MM.1S (cell line): ENCODE measurements at regions not wholly inside any gene's neighbourhood (a gene's known extent, or its start where the extent isn't known, plus 50 kb on each side); places are given as distances from the start of the nearest gene placed in this dataset.

Experiments
- DNase-seq: peaks from one replicate; pipeline ENCODE4 v3.0.0-alpha.2; 2015
- H2AFZ ChIP-seq: fragments of 300-600 bp; sonication (generic); 2 replicates; pipeline ENCODE4 v1.6.0; 2016; ENCODE audit warnings: antibody characterized with exemption, low read length
- H3F3A ChIP-seq: fragments of 300-600 bp; sonication (generic); 2 replicates; pipeline ENCODE4 v1.6.1; 2016; ENCODE audit warnings: mild to moderate bottlenecking, antibody characterized with exemption, low read length, moderate library complexity, mixed read lengths; ENCODE audit not compliant: insufficient read depth
- H3K27ac ChIP-seq: fragments of 300-600 bp; sonication (generic); 2 replicates; pipeline ENCODE4 v1.5.1; 2016; ENCODE audit warnings: mild to moderate bottlenecking, low read length
- H3K27me3 ChIP-seq: fragments of 300-600 bp; sonication (generic); replicated peaks from 2 replicates; pipeline ENCODE4 v1.6.0; 2016; ENCODE audit warnings: low read length; ENCODE audit not compliant: insufficient read depth
- H3K36me3 ChIP-seq: fragments of 300-600 bp; sonication (generic); replicated peaks from 2 replicates; pipeline ENCODE4 v1.6.1; 2016; ENCODE audit warnings: mild to moderate bottlenecking, low read length, mixed read lengths; ENCODE audit not compliant: insufficient read depth
- H3K4me1 ChIP-seq: fragments of 300-600 bp; sonication (generic); 2 replicates; pipeline ENCODE4 v1.6.1; 2016; ENCODE audit warnings: low read length, mixed read lengths
- H3K4me2 ChIP-seq: fragments of 300-600 bp; sonication (generic); 2 replicates; pipeline ENCODE4 v1.6.0; 2016; ENCODE audit warnings: low read depth, low read length
- H3K4me3 ChIP-seq: fragments of 300-600 bp; sonication (generic); 2 replicates; pipeline ENCODE4 v1.5.1; 2016; ENCODE audit warnings: low read length, mixed read lengths
- H3K79me2 ChIP-seq: fragments of 300-600 bp; sonication (generic); 2 replicates; pipeline ENCODE4 v1.6.1; 2016; ENCODE audit warnings: mixed run types, low read length, mixed read lengths
- H3K9ac ChIP-seq: fragments of 300-600 bp; sonication (generic); 2 replicates; pipeline ENCODE4 v1.6.1; 2016; ENCODE audit warnings: low read length, mixed read lengths
- H3K9me2 ChIP-seq: fragments of 300-600 bp; sonication (generic); replicated peaks from 2 replicates; pipeline ENCODE4 v1.6.1; 2016; ENCODE audit warnings: mild to moderate bottlenecking, low read length, mixed read lengths; ENCODE audit not compliant: insufficient read depth
- H3K9me3 ChIP-seq: fragments of 300-600 bp; sonication (generic); replicated peaks from 2 replicates; pipeline ENCODE4 v1.6.1; 2016; ENCODE audit warnings: mild to moderate bottlenecking, low read length, mixed read lengths; ENCODE audit not compliant: insufficient read depth
- H4K20me1 ChIP-seq: fragments of 300-600 bp; sonication (generic); 2 replicates; pipeline ENCODE4 v1.6.1; 2016; ENCODE audit warnings: mild to moderate bottlenecking, low read length, moderate library complexity, mixed read lengths; ENCODE audit not compliant: insufficient read depth
- EZH2 ChIP-seq: fragments of 300-600 bp; sonication (generic); optimal IDR thresholded peaks from 2 replicates; pipeline ENCODE3; 2017; ENCODE audit warnings: low read depth, mild to moderate bottlenecking, antibody characterized with exemption, low read length, mixed read lengths
- EZH2phosphoT487 ChIP-seq: fragments of 300-600 bp; sonication (generic); IDR thresholded peaks from 2 replicates; pipeline ENCODE4 v1.6.1; 2018; ENCODE audit warnings: antibody characterized with exemption, low read length
- TF ChIP-seq, protein P1 (sequence below): fragments of 300-600 bp; sonication (generic); IDR thresholded peaks from 2 replicates; pipeline ENCODE4 v1.5.1; 2016; ENCODE audit warnings: antibody characterized with exemption, low read length, mixed read lengths

- TF ChIP-seq, protein P1, sequence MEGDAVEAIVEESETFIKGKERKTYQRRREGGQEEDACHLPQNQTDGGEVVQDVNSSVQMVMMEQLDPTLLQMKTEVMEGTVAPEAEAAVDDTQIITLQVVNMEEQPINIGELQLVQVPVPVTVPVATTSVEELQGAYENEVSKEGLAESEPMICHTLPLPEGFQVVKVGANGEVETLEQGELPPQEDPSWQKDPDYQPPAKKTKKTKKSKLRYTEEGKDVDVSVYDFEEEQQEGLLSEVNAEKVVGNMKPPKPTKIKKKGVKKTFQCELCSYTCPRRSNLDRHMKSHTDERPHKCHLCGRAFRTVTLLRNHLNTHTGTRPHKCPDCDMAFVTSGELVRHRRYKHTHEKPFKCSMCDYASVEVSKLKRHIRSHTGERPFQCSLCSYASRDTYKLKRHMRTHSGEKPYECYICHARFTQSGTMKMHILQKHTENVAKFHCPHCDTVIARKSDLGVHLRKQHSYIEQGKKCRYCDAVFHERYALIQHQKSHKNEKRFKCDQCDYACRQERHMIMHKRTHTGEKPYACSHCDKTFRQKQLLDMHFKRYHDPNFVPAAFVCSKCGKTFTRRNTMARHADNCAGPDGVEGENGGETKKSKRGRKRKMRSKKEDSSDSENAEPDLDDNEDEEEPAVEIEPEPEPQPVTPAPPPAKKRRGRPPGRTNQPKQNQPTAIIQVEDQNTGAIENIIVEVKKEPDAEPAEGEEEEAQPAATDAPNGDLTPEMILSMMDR, result no peak
- TF ChIP-seq EZH2phosphoT487, result no peak
- H3F3A ChIP-seq, result no peaks in the 10 kb centered on the region
- H3K27me3 ChIP-seq, result no peaks in the 10 kb centered on the region; the same call in 1 of the 2 replicates
- no peak for DNase-seq
- no peaks in the 10 kb centered on the region for H3K4me1 ChIP-seq
- H3K4me3 ChIP-seq, result no peak overlapping the region
- H2AFZ ChIP-seq, result no peak overlapping the region
- no peak overlapping the region for H3K27ac ChIP-seq
- H3K9ac ChIP-seq, result no peak overlapping the region
- no peak overlapping the region for H3K4me2 ChIP-seq
- H3K36me3 ChIP-seq, result no peaks in the 10 kb centered on the region
- no peaks in the 10 kb centered on the region for H4K20me1 ChIP-seq
- H3K9me3 ChIP-seq, result 0 out of 2 replicates have a peak, but pooled peaks cover 2% of the 10 kb centered on the region
- no peaks in the 10 kb centered on the region for H3K79me2 ChIP-seq
- no peaks in the 10 kb centered on the region for H3K9me2 ChIP-seq
Measured at GRCh38 chr10:130964771-130965170, 346.8 kb downstream of the TCERG1L start.

GRCh38 chr10:130967161-130967560 is 344.4 kb downstream of the TCERG1L start:
- Histone ChIP-seq H3K9me2 (no peaks in the 10 kb centered on the region), H3K27me3 (no peaks in the 10 kb centered on the region; the same call in 1 of the 2 replicates), H3K9me3 (0 out of 2 replicates have a peak, but pooled peaks cover 2% of the 10 kb centered on the region), H4K20me1 (no peaks in the 10 kb centered on the region), H3K79me2 (no peaks in the 10 kb centered on the region), H3K4me2 (no peak overlapping the region), H2AFZ (no peak overlapping the region), H3F3A (no peaks in the 10 kb centered on the region), H3K4me3 (no peak overlapping the region), H3K27ac (no peak overlapping the region), H3K36me3 (no peaks in the 10 kb centered on the region), H3K9ac (no peak overlapping the region), H3K4me1 (no peaks in the 10 kb centered on the region)
- no peak for DNase-seq
- TF ChIP-seq EZH2 (no peak), EZH2phosphoT487 (no peak)
- TF ChIP-seq, protein P1, result no peak

- Histone ChIP-seq H3K9ac (no peak overlapping the region), H3K4me2 (no peak overlapping the region), H3K9me2 (no peaks in the 10 kb centered on the region), H3K9me3 (0 out of 2 replicates have a peak, but pooled peaks cover 2% of the 10 kb centered on the region), H3K4me1 (no peaks in the 10 kb centered on the region), H2AFZ (no peak overlapping the region), H3K27me3 (no peaks in the 10 kb centered on the region; the same call in 1 of the 2 replicates), H4K20me1 (no peaks in the 10 kb centered on the region), H3K4me3 (no peak overlapping the region), H3K27ac (no peak overlapping the region), H3F3A (no peaks in the 10 kb centered on the region), H3K36me3 (no peaks in the 10 kb centered on the region), H3K79me2 (no peaks in the 10 kb centered on the region)
- DNase-seq, result no peak
- TF ChIP-seq EZH2 (no peak), EZH2phosphoT487 (no peak)
- TF ChIP-seq, protein P1, result no peak
Measured at GRCh38 chr10:130967784-130968183, 343.7 kb downstream of the TCERG1L start.
